ENCODE measurements at regions not wholly inside any gene's neighbourhood (a gene's known extent, or its start where the extent isn't known, plus 50 kb on each side); places are given as distances from the start of the nearest gene placed in this dataset.

- no peak for DNase-seq (ENCODE audit: low read depth in 2 of 3, low spot score in 2 of 3)
These were observed 277.9 kb downstream of the RPLP1 start for GRCh38 chr15:69730281-69731080.

- no peak for DNase-seq (ENCODE audit: low read depth in 2 of 3, low spot score in 2 of 3)
These were observed 278.4 kb downstream of the RPLP1 start for GRCh38 chr15:69731081-69731330.

GRCh38 chr15:69731581-69731980, 279.0 kb downstream of the RPLP1 start:
- DNase-seq (ENCODE audit: low read depth in 2 of 3, low spot score in 2 of 3), result no peak

GRCh38 chr15:69732133-69732532, 279.5 kb downstream of the RPLP1 start:
- no peak for DNase-seq (ENCODE audit: low read depth in 2 of 3, low spot score in 2 of 3)

- DNase-seq (ENCODE audit: low read depth in 2 of 3, low spot score in 2 of 3), result no peak
These were observed 282.1 kb downstream of the RPLP1 start for GRCh38 chr15:69734699-69735098.

- DNase-seq (ENCODE audit: low read depth in 2 of 3, low spot score in 2 of 3), result no peak
These were observed 282.5 kb downstream of the RPLP1 start for GRCh38 chr15:69735121-69735520.

- no peak for DNase-seq (ENCODE audit: low read depth in 2 of 3, low spot score in 2 of 3)
These were observed 283.5 kb downstream of the RPLP1 start for GRCh38 chr15:69736161-69736560.

- DNase-seq (ENCODE audit: low read depth in 2 of 3, low spot score in 2 of 3), result no peak
These were observed 285.3 kb downstream of the RPLP1 start for GRCh38 chr15:69737916-69738315.

GRCh38 chr15:69740684-69741083, 288.1 kb downstream of the RPLP1 start:
- no peak for DNase-seq (ENCODE audit: low read depth in 2 of 3, low spot score in 2 of 3)

- no peak for DNase-seq (ENCODE audit: low read depth in 2 of 3, low spot score in 2 of 3)
These were observed 289.7 kb downstream of the RPLP1 start for GRCh38 chr15:69742361-69742760.

- DNase-seq (ENCODE audit: low read depth in 2 of 3, low spot score in 2 of 3), result no peak
These were observed 290.5 kb downstream of the RPLP1 start for GRCh38 chr15:69743091-69743490.

GRCh38 chr15:69744391-69745162, 292.0 kb downstream of the RPLP1 start:
- DNase-seq (ENCODE audit: low read depth in 2 of 3, low spot score in 2 of 3), result no peak

GRCh38 chr15:69747193-69747592, 294.6 kb downstream of the RPLP1 start:
- no peak for DNase-seq (ENCODE audit: low read depth in 2 of 3, low spot score in 2 of 3)

GRCh38 chr15:69748131-69748530, 295.5 kb downstream of the RPLP1 start:
- no peak for DNase-seq (ENCODE audit: low read depth in 2 of 3, low spot score in 2 of 3)

GRCh38 chr15:69748576-69749185, 296.1 kb downstream of the RPLP1 start:
- no peak for DNase-seq (ENCODE audit: low read depth in 2 of 3, low spot score in 2 of 3)

- no peak for DNase-seq (ENCODE audit: low read depth in 2 of 3, low spot score in 2 of 3)
These were observed 296.7 kb downstream of the RPLP1 start for GRCh38 chr15:69749274-69749673.

GRCh38 chr15:69749797-69750196, 297.2 kb downstream of the RPLP1 start:
- no peak for DNase-seq (ENCODE audit: low read depth in 2 of 3, low spot score in 2 of 3)

GRCh38 chr15:69750253-69750652, 297.6 kb downstream of the RPLP1 start:
- no peak for DNase-seq (ENCODE audit: low read depth in 2 of 3, low spot score in 2 of 3)

- no peak for DNase-seq (ENCODE audit: low read depth in 2 of 3, low spot score in 2 of 3)
These were observed 298.5 kb downstream of the RPLP1 start for GRCh38 chr15:69751147-69751546.

- DNase-seq (ENCODE audit: low read depth in 2 of 3, low spot score in 2 of 3), result no peak
These were observed 298.9 kb downstream of the RPLP1 start for GRCh38 chr15:69751566-69751965.

GRCh38 chr15:69753867-69754266, 301.2 kb downstream of the RPLP1 start:
- DNase-seq (ENCODE audit: low read depth in 2 of 3, low spot score in 2 of 3), result no peak

GRCh38 chr15:69754313-69754712, 301.7 kb downstream of the RPLP1 start:
- DNase-seq (ENCODE audit: low read depth in 2 of 3, low spot score in 2 of 3), result no peak
